ENCODE measurements at regions not wholly inside any gene's neighbourhood (a gene's known extent, or its start where the extent isn't known, plus 50 kb on each side); places are given as distances from the start of the nearest gene placed in this dataset.

GRCh38 chr5:118441956-118442355 is 546.4 kb downstream of the DTWD2 start:
- TF ChIP-seq CTCF (IDR thresholded peaks at IDR 0.05; ENCODE audit: insufficient read depth, low read length, poor library complexity, severe bottlenecking) = no peak
- Histone ChIP-seq H3K36me3 (ENCODE audit: control insufficient read depth, insufficient read depth, low read length) (no peaks in the 10 kb centered on the region), H3K27me3 (ENCODE audit: control insufficient read depth, insufficient read depth, low read length) (no peaks in the 10 kb centered on the region), H3K4me3 (ENCODE audit: low read depth, low read length) (no peak overlapping the region)
- no peak for DNase-seq (ENCODE audit: low read depth)

- no peak for TF ChIP-seq CTCF (IDR thresholded peaks at IDR 0.05; ENCODE audit: insufficient read depth, low read length, poor library complexity, severe bottlenecking)
- Histone ChIP-seq H3K36me3 (ENCODE audit: control insufficient read depth, insufficient read depth, low read length) (no peaks in the 10 kb centered on the region), H3K27me3 (ENCODE audit: control insufficient read depth, insufficient read depth, low read length) (no peaks in the 10 kb centered on the region), H3K4me3 (ENCODE audit: low read depth, low read length) (no peak overlapping the region)
- DNase-seq (ENCODE audit: low read depth) = no peak
Observed at GRCh38 chr5:118441034-118441433, 547.3 kb downstream of the DTWD2 start.

- no peak overlapping the region for H3K4me3 ChIP-seq (ENCODE audit: low read depth, low read length)
- DNase-seq (ENCODE audit: low read depth) = no peak
- no peaks in the 10 kb centered on the region for H3K27me3 ChIP-seq (ENCODE audit: control insufficient read depth, insufficient read depth, low read length)
- H3K36me3 ChIP-seq (ENCODE audit: control insufficient read depth, insufficient read depth, low read length) = no peaks in the 10 kb centered on the region
- no peak for TF ChIP-seq CTCF (IDR thresholded peaks at IDR 0.05; ENCODE audit: insufficient read depth, low read length, poor library complexity, severe bottlenecking)
Observed at GRCh38 chr5:118440496-118440895, 547.9 kb downstream of the DTWD2 start.

GRCh38 chr5:118439831-118440230 is 548.5 kb downstream of the DTWD2 start:
- H3K27me3 ChIP-seq (ENCODE audit: control insufficient read depth, insufficient read depth, low read length) = no peaks in the 10 kb centered on the region
- DNase-seq (ENCODE audit: low read depth) = no peak
- H3K4me3 ChIP-seq (ENCODE audit: low read depth, low read length) = no peak overlapping the region
- no peak for TF ChIP-seq CTCF (IDR thresholded peaks at IDR 0.05; ENCODE audit: insufficient read depth, low read length, poor library complexity, severe bottlenecking)
- no peaks in the 10 kb centered on the region for H3K36me3 ChIP-seq (ENCODE audit: control insufficient read depth, insufficient read depth, low read length)

GRCh38 chr5:118435131-118435530 is 553.2 kb downstream of the DTWD2 start:
- Histone ChIP-seq H3K4me3 (ENCODE audit: low read depth, low read length) (no peak overlapping the region), H3K27me3 (ENCODE audit: control insufficient read depth, insufficient read depth, low read length) (no peaks in the 10 kb centered on the region)
- no peak for TF ChIP-seq CTCF (IDR thresholded peaks at IDR 0.05; ENCODE audit: insufficient read depth, low read length, poor library complexity, severe bottlenecking)

GRCh38 chr5:118434522-118434921 is 553.8 kb downstream of the DTWD2 start:
- no peak for DNase-seq (ENCODE audit: low read depth)
- no peak for TF ChIP-seq CTCF (IDR thresholded peaks at IDR 0.05; ENCODE audit: insufficient read depth, low read length, poor library complexity, severe bottlenecking)
- H3K36me3 ChIP-seq (ENCODE audit: control insufficient read depth, insufficient read depth, low read length) = no peaks in the 10 kb centered on the region
- no peak overlapping the region for H3K4me3 ChIP-seq (ENCODE audit: low read depth, low read length)
- H3K27me3 ChIP-seq (ENCODE audit: control insufficient read depth, insufficient read depth, low read length) = no peaks in the 10 kb centered on the region

More at GRCh38 chr5:118435131-118435530, 553.2 kb downstream of the DTWD2 start:
- H3K36me3 ChIP-seq (ENCODE audit: control insufficient read depth, insufficient read depth, low read length) = no peaks in the 10 kb centered on the region
- no peak for DNase-seq (ENCODE audit: low read depth)

All from kidney epithelial cell (primary cell).